H1 (cell line): ENCODE measurements at regions not wholly inside any gene's neighbourhood (a gene's known extent, or its start where the extent isn't known, plus 50 kb on each side); places are given as distances from the start of the nearest gene placed in this dataset.

Experiments used
- CTCF ChIA-PET: fragments of 300-600 bp; sonication (Branson Sonifier 250); formaldehyde crosslinking; loops from one replicate; lab custom pipeline; 2021; ENCODE audit not compliant: partially characterized antibody; lab: Charles Lee
- POLR2A ChIA-PET: fragments of 300-600 bp; sonication (Branson Sonifier 250); formaldehyde crosslinking; loops from one replicate; lab custom pipeline; 2021; ENCODE audit warnings: inconsistent platforms; ENCODE audit not compliant: partially characterized antibody; lab: Charles Lee
- DNase-seq, 2 experiments: peaks; one replicate each; pipeline versions ENCODE4 v3.0.0 to v3.0.0-alpha.2; 2010 to 2022; ENCODE audit warnings: low spot score in 2 of 2, low read depth in 1 of 2, mixed read lengths in 1 of 2
- FAIRE-seq: peaks from 2 replicates; lab custom pipeline; 2011; peaks lifted over from hg19 to GRCh38; lab: Jason Lieb, UNC
- H2AFZ ChIP-seq: 2 replicates; pipeline ENCODE4 v1.8.1; 2012; ENCODE audit warnings: low read length, inconsistent platforms
- H2AK5ac ChIP-seq: 2 replicates; pipeline ENCODE4 v1.6.1; 2013; ENCODE audit warnings: low read depth, low read length
- H2BK120ac ChIP-seq: replicated peaks from 2 replicates; pipeline ENCODE3; 2013; ENCODE audit warnings: low read depth, low read length, inconsistent platforms
- H2BK12ac ChIP-seq: 2 replicates; pipeline ENCODE4 v1.6.1; 2013; ENCODE audit warnings: low read depth, low read length
- H2BK15ac ChIP-seq: 2 replicates; pipeline ENCODE4 v1.6.1; 2013; ENCODE audit warnings: low read length
- H2BK20ac ChIP-seq: 2 replicates; pipeline ENCODE4 v1.6.1; 2013; ENCODE audit warnings: low read length
- H2BK5ac ChIP-seq: 2 replicates; pipeline ENCODE4 v1.6.1; 2013; ENCODE audit warnings: low read depth, low read length
- H3K14ac ChIP-seq: 2 replicates; pipeline ENCODE4 v1.6.1; 2013; ENCODE audit warnings: inconsistent platforms; ENCODE audit not compliant: insufficient read length
- H3K18ac ChIP-seq: 2 replicates; pipeline ENCODE4 v1.6.1; 2013; ENCODE audit warnings: low read length; ENCODE audit errors: extremely low read depth
- H3K23ac ChIP-seq: 2 replicates; pipeline ENCODE4 v1.6.1; 2013; ENCODE audit warnings: inconsistent platforms; ENCODE audit not compliant: insufficient read length
- H3K23me2 ChIP-seq: 2 replicates; pipeline ENCODE4 v1.6.1; 2013; ENCODE audit warnings: low read depth, low read length
- H3K27ac ChIP-seq: 2 replicates; pipeline ENCODE4 v1.6.1; 2011; ENCODE audit warnings: low read depth, low read length, inconsistent platforms
- H3K27me3 ChIP-seq, 4 experiments: replicated peaks in 1 of 4; 1 replicate in 1 of 4; 2 replicates in 3 of 4; pipeline versions ENCODE4 v1.6.1 to v1.8.1; 2011 to 2013; ENCODE audit warnings: low read length in 3 of 4, mild to moderate bottlenecking in 3 of 4, inconsistent platforms in 2 of 4, mixed read lengths in 2 of 4, moderate library complexity in 1 of 4; ENCODE audit not compliant: control insufficient read depth in 3 of 4, insufficient read depth in 3 of 4; ENCODE audit errors: extremely low read depth in 1 of 4
- H3K36me3 ChIP-seq, 4 experiments: 2 replicates each; pipeline versions ENCODE4 v1.6.1 to v1.8.1; 2011 to 2013; ENCODE audit warnings: mild to moderate bottlenecking in 4 of 4, low read length in 3 of 4, moderate library complexity in 2 of 4, control low read depth in 1 of 4, inconsistent platforms in 1 of 4; ENCODE audit not compliant: insufficient read depth in 4 of 4, control insufficient read depth in 2 of 4
- H3K4ac ChIP-seq: replicated peaks from 2 replicates; pipeline ENCODE3; 2013; ENCODE audit warnings: low read length, low read depth, mixed read lengths, inconsistent platforms; ENCODE audit not compliant: insufficient read length
- H3K4me1 ChIP-seq, 4 experiments: replicated peaks in 1 of 4; 1 replicate in 1 of 4; 2 replicates in 3 of 4; pipeline versions ENCODE4 v1.6.1 to v1.8.1; 2011 to 2013; ENCODE audit warnings: low read length in 3 of 4, inconsistent platforms in 2 of 4, mixed read lengths in 1 of 4; ENCODE audit not compliant: insufficient read depth in 4 of 4, control insufficient read depth in 3 of 4
- H3K4me2 ChIP-seq, 2 experiments: 2 replicates each; pipeline versions ENCODE4 v1.6.1 to v1.8.1; 2011 to 2013; ENCODE audit warnings: low read depth in 2 of 2, low read length in 2 of 2, control low read depth in 1 of 2, inconsistent platforms in 1 of 2, mild to moderate bottlenecking in 1 of 2; ENCODE audit not compliant: insufficient read depth in 1 of 2
- H3K4me3 ChIP-seq, 4 experiments: fragments of 200-600, 300-600 bp in 1 of 4; sonication (generic), shearing (Covaris generic), sonication (Bioruptor Twin) in 1 of 4; 2 replicates each; pipeline versions ENCODE4 v1.5.1 to v1.8.1; 2011 to 2016; ENCODE audit warnings: low read length in 4 of 4, low read depth in 3 of 4, control low read depth in 2 of 4, inconsistent platforms in 2 of 4, mild to moderate bottlenecking in 2 of 4, mixed read lengths in 1 of 4, moderate library complexity in 1 of 4; ENCODE audit not compliant: insufficient read depth in 2 of 4; ENCODE audit errors: extremely low read depth in 1 of 4
- H3K56ac ChIP-seq: replicated peaks from 2 replicates; pipeline ENCODE3; 2013; ENCODE audit warnings: low read depth, mild to moderate bottlenecking, mixed read lengths, low read length, inconsistent platforms; ENCODE audit not compliant: insufficient read length
- H3K79me1 ChIP-seq: 2 replicates; pipeline ENCODE4 v1.6.1; 2013; ENCODE audit warnings: low read depth, low read length, control low read depth
- H3K79me2 ChIP-seq, 2 experiments: 2 replicates each; pipeline versions ENCODE4 v1.6.1 to v1.8.1; 2012 to 2013; ENCODE audit warnings: low read length in 2 of 2, mild to moderate bottlenecking in 2 of 2, inconsistent platforms in 1 of 2; ENCODE audit not compliant: insufficient read depth in 2 of 2, control insufficient read depth in 1 of 2
- H3K9ac ChIP-seq, 4 experiments: replicated peaks in 1 of 4; 1 replicate in 1 of 4; 2 replicates in 3 of 4; pipeline versions ENCODE4 v1.6.1 to v1.8.1; 2011 to 2013; ENCODE audit warnings: low read depth in 3 of 4, low read length in 3 of 4, control low read depth in 2 of 4, mild to moderate bottlenecking in 2 of 4, moderate library complexity in 2 of 4, inconsistent platforms in 1 of 4; ENCODE audit errors: extremely low read depth in 1 of 4
- H3K9me3 ChIP-seq, 2 experiments: 2 replicates each; pipeline versions ENCODE4 v1.6.1 to v1.8.1; 2012 to 2013; ENCODE audit warnings: mild to moderate bottlenecking in 2 of 2, moderate library complexity in 2 of 2, control low read depth in 1 of 2, inconsistent platforms in 1 of 2, low read depth in 1 of 2, low read length in 1 of 2, mixed read lengths in 1 of 2; ENCODE audit not compliant: insufficient read depth in 2 of 2
- H4K20me1 ChIP-seq, 2 experiments: replicated peaks in 1 of 2; 2 replicates each; pipeline versions ENCODE3 to v1.8.1; 2011 to 2013; ENCODE audit warnings: inconsistent platforms in 2 of 2, low read length in 2 of 2, mild to moderate bottlenecking in 1 of 2; ENCODE audit not compliant: insufficient read depth in 2 of 2, control insufficient read depth in 1 of 2
- H4K5ac ChIP-seq: 2 replicates; pipeline ENCODE4 v1.6.1; 2013; ENCODE audit warnings: low read length, low read depth, mixed read lengths, inconsistent platforms; ENCODE audit not compliant: insufficient read length
- H4K8ac ChIP-seq: 2 replicates; pipeline ENCODE4 v1.8.0; 2013; ENCODE audit warnings: mild to moderate bottlenecking, moderate library complexity, low read length, inconsistent platforms; ENCODE audit not compliant: insufficient read depth; ENCODE audit errors: extremely low read depth
- H4K91ac ChIP-seq: replicated peaks from 2 replicates; pipeline ENCODE3; 2013; ENCODE audit warnings: low read length, mixed read lengths, inconsistent platforms; ENCODE audit not compliant: insufficient read length
- BRCA1 ChIP-seq: IDR thresholded peaks from 2 replicates; pipeline ENCODE4 v1.6.1; 2012; ENCODE audit warnings: low read depth, low read length, improper control_type of control experiment
- CEBPB ChIP-seq: IDR thresholded peaks from 2 replicates; pipeline ENCODE4 v1.6.1; 2012; ENCODE audit warnings: low read depth, low read length
- EZH2 ChIP-seq: fragments of 200-600 bp; sonication (generic); IDR thresholded peaks from 2 replicates; pipeline ENCODE4 v1.7.1; 2012; ENCODE audit warnings: low read depth, mild to moderate bottlenecking, moderate library complexity, low read length, inconsistent platforms; ENCODE audit not compliant: severe bottlenecking
- JUN ChIP-seq: IDR thresholded peaks from 2 replicates; pipeline ENCODE4 v1.6.1; 2011; ENCODE audit warnings: low read depth, mild to moderate bottlenecking, improper control_type of control experiment, low read length
- POLR2A ChIP-seq, 2 experiments: IDR thresholded peaks; 1 replicate in 1 of 2; 2 replicates in 1 of 2; pipeline ENCODE4 v1.6.1; 2011; ENCODE audit warnings: low read depth in 2 of 2, low read length in 2 of 2, mild to moderate bottlenecking in 2 of 2; ENCODE audit errors: control extremely low read depth in 1 of 2
- POU5F1 ChIP-seq: IDR thresholded peaks from 2 replicates; pipeline ENCODE4 v1.6.1; 2011; ENCODE audit warnings: low read depth, mild to moderate bottlenecking, low read length, moderate library complexity
- RBBP5 ChIP-seq: IDR thresholded peaks from 2 replicates; pipeline ENCODE4 v1.7.1; 2012; ENCODE audit warnings: low read depth, mild to moderate bottlenecking, inconsistent platforms, low read length, moderate library complexity, borderline replicate concordance
- RNF2 ChIP-seq: fragments of 200-900, 300-1000 bp; sonication (generic); IDR thresholded peaks from 2 replicates; pipeline ENCODE4 v1.7.1; 2016; ENCODE audit warnings: borderline replicate concordance, low read depth, mild to moderate bottlenecking, antibody characterized with exemption, low read length; ENCODE audit not compliant: poor library complexity, severe bottlenecking; ENCODE audit errors: missing control alignments
- SIN3A ChIP-seq, 2 experiments: IDR thresholded peaks in 1 of 2; conservative IDR thresholded peaks in 1 of 2; 2 replicates each; pipeline ENCODE4 v1.6.1; 2011 to 2012; ENCODE audit warnings: low read length in 2 of 2, improper control_type of control experiment in 1 of 2, low read depth in 1 of 2, mild to moderate bottlenecking in 1 of 2
- SP2 ChIP-seq: IDR thresholded peaks from 2 replicates; pipeline ENCODE4 v1.6.1; 2012; ENCODE audit warnings: mild to moderate bottlenecking, low read length, inconsistent platforms
- SP4 ChIP-seq: IDR thresholded peaks from 2 replicates; pipeline ENCODE4 v1.6.1; 2012; ENCODE audit warnings: low read length, inconsistent platforms
- WGBS, 2 experiments: shearing (Covaris generic) in 1 of 2; methylation state at CpG; one replicate each; pipeline versions ENCODE4 v1.1.6 to v1.1.7; 2013 to 2015; ENCODE audit warnings: low lambda C conversion rate in 2 of 2, mixed read lengths in 2 of 2, inconsistent platforms in 1 of 2, low coverage in 1 of 2, missing lambda C conversion rate in 1 of 2; ENCODE audit not compliant: insufficient replicate concordance in 2 of 2, insufficient coverage in 1 of 2, insufficient read length in 1 of 2; ENCODE audit errors: extremely low coverage in 1 of 2, missing lambda C conversion rate in 1 of 2; 5-methylcytosine and 5-hydroxymethylcytosine counted together

DNA sequence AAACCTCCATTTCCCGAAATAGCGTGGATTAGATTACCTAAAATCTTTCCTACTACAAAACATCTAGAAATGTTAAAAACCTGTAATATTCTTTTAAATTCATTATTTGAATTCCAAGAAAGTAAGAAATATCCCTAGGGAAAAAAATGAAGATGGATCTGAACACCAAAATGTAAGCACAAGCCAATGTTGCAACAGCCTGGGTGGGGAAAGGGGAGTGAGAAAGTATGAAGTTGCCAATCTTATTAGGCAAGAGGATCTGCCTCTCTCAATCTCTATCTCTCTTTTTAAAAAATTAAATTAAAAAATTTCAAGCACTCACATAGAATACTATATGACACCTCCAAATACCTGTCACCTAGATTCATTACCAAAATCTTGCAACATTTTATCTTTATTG lies 74.9 kb upstream of the IRF2BP2 start:
- CTCF ChIA-PET, result no interaction called here
- H3K4me3 ChIP-seq, result no peak overlapping the region
- no peak for TF ChIP-seq POLR2A (IDR thresholded peaks at IDR 0.05; ENCODE audit: control extremely low read depth in 1 of 2, low read depth in 2 of 2, low read length in 2 of 2)
- TF ChIP-seq SP4, result no peak
- no peak for TF ChIP-seq SIN3A (conservative IDR thresholded peaks at IDR 0.05 in 1 of 2, IDR thresholded peaks at IDR 0.05 in 1 of 2; ENCODE audit: low read depth in 1 of 2, low read length in 2 of 2)
- no peak for TF ChIP-seq POU5F1
- TF ChIP-seq RBBP5, result no peak
- no peak for TF ChIP-seq CEBPB
- no peak for TF ChIP-seq JUN
- TF ChIP-seq SP2, result no peak
- TF ChIP-seq RNF2, result no peak
- no peak for TF ChIP-seq EZH2
- TF ChIP-seq BRCA1, result no peak

More for the DNA sequence above, 74.9 kb upstream of the IRF2BP2 start:
- FAIRE-seq, result no peak
- no peak overlapping the region for H3K23ac ChIP-seq
- no peak overlapping the region for H4K5ac ChIP-seq
- H3K27me3 ChIP-seq, result no peaks in the 10 kb centered on the region
- H2BK5ac ChIP-seq, result no peak overlapping the region
- H3K27ac ChIP-seq, result no peak overlapping the region
- H3K23me2 ChIP-seq, result peaks cover 3% of the 10 kb centered on the region; the same call in 1 of the 2 replicates
- no peaks in the 10 kb centered on the region for H3K36me3 ChIP-seq
- H3K9me3 ChIP-seq, result no peaks in the 10 kb centered on the region
- no peak for DNase-seq
- no peak overlapping the region for H2BK12ac ChIP-seq
- no peak overlapping the region for H3K4ac ChIP-seq
- H3K56ac ChIP-seq, result no peak overlapping the region
- no peak overlapping the region for H2AFZ ChIP-seq
- H2AK5ac ChIP-seq, result no peak overlapping the region
- H3K9ac ChIP-seq, result no peak overlapping the region
- H2BK120ac ChIP-seq, result no peak overlapping the region
- H3K4me1 ChIP-seq, result peaks cover 0 to 5% (median 3%) of the 10 kb centered on the region in 4 experiments; a peak in 4 of 7 replicates
- H4K8ac ChIP-seq, result no peak overlapping the region
- WGBS, 2 experiments, result 94% methylated on average over 2 of the region's 2 CpGs; no CpG with 5 or more reads in 1 of the 2 experiments
- no peaks in the 10 kb centered on the region for H4K20me1 ChIP-seq
- H2BK20ac ChIP-seq, result no peak overlapping the region
- no peaks in the 10 kb centered on the region for H3K79me1 ChIP-seq
- no peak overlapping the region for H3K18ac ChIP-seq
- no peak overlapping the region for H2BK15ac ChIP-seq
- no peaks in the 10 kb centered on the region for H3K79me2 ChIP-seq
- H3K4me2 ChIP-seq, result no peak overlapping the region
- no peak overlapping the region for H4K91ac ChIP-seq
- no peak overlapping the region for H3K14ac ChIP-seq
- POLR2A ChIA-PET, result no interaction called here
